Loucy (cell line): ENCODE measurements at regions not wholly inside any gene's neighbourhood (a gene's known extent, or its start where the extent isn't known, plus 50 kb on each side); places are given as distances from the start of the nearest gene placed in this dataset.

ENCODE experiments used
- CTCF ChIP-seq: fragments of 200-600 bp; sonication (generic); conservative IDR thresholded peaks from 2 replicates; pipeline ENCODE4 v1.5.1; 2014; ENCODE audit warnings: mild to moderate bottlenecking, antibody characterized with exemption, low read length
- EZH2phosphoT487 ChIP-seq: fragments of 200-600 bp; IDR thresholded peaks from 2 replicates; pipeline ENCODE4 v1.6.1; 2018; ENCODE audit warnings: antibody characterized with exemption, mild to moderate bottlenecking, moderate library complexity, borderline replicate concordance

- TF ChIP-seq CTCF (no peak), EZH2phosphoT487 (no peak)
These were observed 210.7 kb upstream of the DPH6 start for GRCh38 chr15:35756623-35757022.
